ENCODE measurements at regions not wholly inside any gene's neighbourhood (a gene's known extent, or its start where the extent isn't known, plus 50 kb on each side); places are given as distances from the start of the nearest gene placed in this dataset.

- H3K27ac ChIP-seq (ENCODE audit: low read depth, low read length) = no peak overlapping the region
- no peak for DNase-seq
- 91 to 94% methylated on average over 2 to 3 of the region's 3 CpGs for WGBS, 2 experiments (ENCODE audit: insufficient coverage in 1 of 2, insufficient read length in 1 of 2)
- no peaks in the 10 kb centered on the region for H3K4me1 ChIP-seq (ENCODE audit: control insufficient read depth, insufficient read depth, low read length)
- H3K27me3 ChIP-seq (ENCODE audit: control insufficient read depth, insufficient read depth, low read length, poor library complexity, severe bottlenecking) = no peaks in the 10 kb centered on the region
- no peaks in the 10 kb centered on the region for H3K36me3 ChIP-seq (ENCODE audit: control insufficient read depth, insufficient read depth, low read length)
- Mint-ChIP-seq H3K27ac (no peak overlapping the region), H3K4me1 (peaks cover 12% of the 10 kb centered on the region), H3K36me3 (ENCODE audit: low read depth) (no peaks in the 10 kb centered on the region), H3K9me3 (no peaks in the 10 kb centered on the region), H3K4me3 (no peak overlapping the region), H3K27me3 (ENCODE audit: insufficient read depth) (no peaks in the 10 kb centered on the region)
- no peak for TF ChIP-seq CTCF (conservative IDR thresholded peaks at IDR 0.05)
- no peak overlapping the region for H3K9ac ChIP-seq (ENCODE audit: extremely low read depth, low read length, poor library complexity, severe bottlenecking)
- H3K9me3 ChIP-seq (ENCODE audit: control insufficient read depth, low read length) = no peaks in the 10 kb centered on the region
- H3K4me3 ChIP-seq (ENCODE audit: low read length) = no peak overlapping the region
Measured at GRCh38 chr20:24341781-24342180, 127.6 kb upstream of the SYNDIG1 start.

- no peaks in the 10 kb centered on the region for H3K4me1 ChIP-seq (ENCODE audit: control insufficient read depth, insufficient read depth, low read length)
- no peak overlapping the region for H3K27ac ChIP-seq (ENCODE audit: low read depth, low read length)
- Mint-ChIP-seq H3K9me3 (no peaks in the 10 kb centered on the region), H3K4me3 (no peak overlapping the region), H3K4me1 (peaks cover 12% of the 10 kb centered on the region), H3K36me3 (ENCODE audit: low read depth) (no peaks in the 10 kb centered on the region), H3K27ac (no peak overlapping the region), H3K27me3 (ENCODE audit: insufficient read depth) (no peaks in the 10 kb centered on the region)
- DNase-seq = no peak
- H3K27me3 ChIP-seq (ENCODE audit: control insufficient read depth, insufficient read depth, low read length, poor library complexity, severe bottlenecking) = no peaks in the 10 kb centered on the region
- no peak overlapping the region for H3K9ac ChIP-seq (ENCODE audit: extremely low read depth, low read length, poor library complexity, severe bottlenecking)
- no peaks in the 10 kb centered on the region for H3K9me3 ChIP-seq (ENCODE audit: control insufficient read depth, low read length)
- H3K36me3 ChIP-seq (ENCODE audit: control insufficient read depth, insufficient read depth, low read length) = no peaks in the 10 kb centered on the region
- 94 to 100% methylated on average over 2 of the region's 2 CpGs for WGBS, 2 experiments (ENCODE audit: insufficient coverage in 1 of 2, insufficient read length in 1 of 2)
- TF ChIP-seq CTCF (conservative IDR thresholded peaks at IDR 0.05) = no peak
- H3K4me3 ChIP-seq (ENCODE audit: low read length) = no peak overlapping the region
Measured at GRCh38 chr20:24340933-24341332, 128.5 kb upstream of the SYNDIG1 start.

GRCh38 chr20:24339210-24339641 is 130.2 kb upstream of the SYNDIG1 start:
- no peak overlapping the region for H3K9ac ChIP-seq (ENCODE audit: extremely low read depth, low read length, poor library complexity, severe bottlenecking)
- no peak overlapping the region for H3K27ac ChIP-seq (ENCODE audit: low read depth, low read length)
- H3K4me3 ChIP-seq (ENCODE audit: low read length) = no peak overlapping the region
- H3K27me3 ChIP-seq (ENCODE audit: control insufficient read depth, insufficient read depth, low read length, poor library complexity, severe bottlenecking) = no peaks in the 10 kb centered on the region
- H3K4me1 ChIP-seq (ENCODE audit: control insufficient read depth, insufficient read depth, low read length) = no peaks in the 10 kb centered on the region
- Mint-ChIP-seq H3K36me3 (ENCODE audit: low read depth) (no peaks in the 10 kb centered on the region), H3K4me3 (no peak overlapping the region), H3K4me1 (peaks cover 10% of the 10 kb centered on the region), H3K27ac (no peak overlapping the region), H3K9me3 (no peaks in the 10 kb centered on the region), H3K27me3 (ENCODE audit: insufficient read depth) (no peaks in the 10 kb centered on the region)
- H3K36me3 ChIP-seq (ENCODE audit: control insufficient read depth, insufficient read depth, low read length) = no peaks in the 10 kb centered on the region
- H3K9me3 ChIP-seq (ENCODE audit: control insufficient read depth, low read length) = no peaks in the 10 kb centered on the region
- DNase-seq = no peak
- no peak for TF ChIP-seq CTCF (conservative IDR thresholded peaks at IDR 0.05)
- 89% methylated on average over 4 to 5 of the region's 5 CpGs for WGBS, 2 experiments (ENCODE audit: insufficient coverage in 1 of 2, insufficient read length in 1 of 2)
